ENCODE measurements at regions not wholly inside any gene's neighbourhood (a gene's known extent, or its start where the extent isn't known, plus 50 kb on each side); places are given as distances from the start of the nearest gene placed in this dataset.

DNA sequence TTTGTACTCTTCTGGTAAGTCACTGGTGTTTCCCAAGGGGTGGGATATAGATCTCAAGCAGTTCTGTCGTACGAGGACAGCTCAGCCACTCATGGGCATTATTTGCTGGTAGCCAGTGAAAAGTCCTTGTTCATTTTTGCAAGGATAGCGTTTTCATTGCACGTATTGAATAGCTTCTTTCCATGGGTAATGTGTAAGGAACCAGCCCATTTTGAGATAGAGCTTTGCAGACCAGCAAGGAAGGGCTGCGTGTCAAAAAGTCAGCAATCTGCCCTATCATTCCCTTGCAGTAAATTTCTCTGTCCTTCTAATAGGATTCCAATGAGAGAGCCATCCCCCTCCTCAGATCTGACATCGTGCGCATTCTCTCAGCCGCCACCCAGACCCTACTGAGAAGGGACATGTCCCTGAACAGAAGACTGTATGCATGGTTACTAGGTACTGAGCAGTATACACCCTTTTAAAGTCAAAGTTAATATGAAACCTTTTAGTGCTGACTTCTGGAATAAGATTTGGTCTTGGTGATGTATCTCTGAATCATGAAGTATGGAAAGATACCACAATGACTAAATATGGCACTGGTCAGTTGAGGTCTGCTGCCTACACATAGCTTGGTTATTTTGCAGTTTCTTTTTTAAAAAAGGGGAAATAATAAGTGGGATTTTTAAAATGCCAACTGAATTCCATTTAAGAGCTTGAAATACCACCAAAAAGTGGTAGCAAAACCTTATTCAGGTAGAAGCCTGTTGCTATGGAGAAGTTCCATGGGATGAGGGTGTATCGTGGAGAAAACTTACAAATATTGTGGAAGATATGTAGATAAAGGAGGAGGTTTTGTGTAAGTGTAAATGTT is 55.3 kb downstream of the DOP1B start:
- Histone ChIP-seq H3K27me3 (no peaks in the 10 kb centered on the region), H3K9me3 (no peaks in the 10 kb centered on the region), H3K4me1 (no peaks in the 10 kb centered on the region), H3K27ac (no peak overlapping the region), H3K9ac (ENCODE audit: low read depth in 2 of 2, low read length in 2 of 2) (no peak overlapping the region), H3K4me3 (no peak overlapping the region), H3K36me3 (peaks cover 3% of the 10 kb centered on the region)
- TF ChIP-seq, protein P1, sequence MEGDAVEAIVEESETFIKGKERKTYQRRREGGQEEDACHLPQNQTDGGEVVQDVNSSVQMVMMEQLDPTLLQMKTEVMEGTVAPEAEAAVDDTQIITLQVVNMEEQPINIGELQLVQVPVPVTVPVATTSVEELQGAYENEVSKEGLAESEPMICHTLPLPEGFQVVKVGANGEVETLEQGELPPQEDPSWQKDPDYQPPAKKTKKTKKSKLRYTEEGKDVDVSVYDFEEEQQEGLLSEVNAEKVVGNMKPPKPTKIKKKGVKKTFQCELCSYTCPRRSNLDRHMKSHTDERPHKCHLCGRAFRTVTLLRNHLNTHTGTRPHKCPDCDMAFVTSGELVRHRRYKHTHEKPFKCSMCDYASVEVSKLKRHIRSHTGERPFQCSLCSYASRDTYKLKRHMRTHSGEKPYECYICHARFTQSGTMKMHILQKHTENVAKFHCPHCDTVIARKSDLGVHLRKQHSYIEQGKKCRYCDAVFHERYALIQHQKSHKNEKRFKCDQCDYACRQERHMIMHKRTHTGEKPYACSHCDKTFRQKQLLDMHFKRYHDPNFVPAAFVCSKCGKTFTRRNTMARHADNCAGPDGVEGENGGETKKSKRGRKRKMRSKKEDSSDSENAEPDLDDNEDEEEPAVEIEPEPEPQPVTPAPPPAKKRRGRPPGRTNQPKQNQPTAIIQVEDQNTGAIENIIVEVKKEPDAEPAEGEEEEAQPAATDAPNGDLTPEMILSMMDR (IDR thresholded peaks at IDR 0.05): no peak
- intact Hi-C loops (cut with DNase I): no loop called here
- no peak for DNase-seq

DNA sequence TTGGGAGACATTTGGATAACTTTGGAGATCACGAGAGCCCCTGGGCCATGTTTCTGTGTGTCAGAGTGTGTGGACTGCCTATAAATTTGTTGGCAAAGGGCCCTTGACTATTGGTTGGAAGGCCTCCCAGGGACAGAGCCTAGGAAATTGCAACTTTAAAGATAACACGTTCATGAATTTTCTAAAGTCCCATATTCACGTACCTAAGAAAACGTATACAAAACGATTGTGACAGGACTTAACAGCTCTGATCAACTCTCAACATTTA is 55.8 kb downstream of the DOP1B start:
- no peaks in the 10 kb centered on the region for H3K27me3 ChIP-seq
- no peaks in the 10 kb centered on the region for H3K9me3 ChIP-seq
- no peak overlapping the region for H3K9ac ChIP-seq (ENCODE audit: low read depth in 2 of 2, low read length in 2 of 2)
- no peak overlapping the region for H3K4me3 ChIP-seq
- no peaks in the 10 kb centered on the region for H3K4me1 ChIP-seq
- intact Hi-C loops (cut with DNase I): no loop called here
- TF ChIP-seq, protein P1 (IDR thresholded peaks at IDR 0.05): no peak
- DNase-seq: no peak
- H3K27ac ChIP-seq: no peak overlapping the region
- H3K36me3 ChIP-seq: peaks cover 3% of the 10 kb centered on the region

DNA sequence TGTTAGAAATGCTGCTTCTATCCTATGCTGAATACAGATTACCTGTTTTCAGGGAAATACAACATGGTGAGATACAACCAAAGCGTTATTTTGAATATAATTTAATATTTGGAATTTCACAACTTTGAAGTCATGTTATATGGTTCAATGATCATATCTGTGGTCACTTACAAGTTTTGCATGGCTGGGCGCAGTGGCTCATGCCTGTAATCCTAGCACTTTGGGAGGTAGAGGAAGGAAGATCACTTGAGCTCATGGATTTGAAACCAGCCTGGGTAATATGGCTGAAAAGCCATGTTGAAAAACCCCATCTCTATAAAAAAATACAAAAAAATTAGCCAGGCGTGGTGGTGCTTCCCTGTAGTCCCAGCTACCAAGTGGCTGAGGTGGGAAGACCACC is 57.9 kb downstream of the DOP1B start:
- peaks cover 3% of the 10 kb centered on the region for H3K36me3 ChIP-seq

DNA sequence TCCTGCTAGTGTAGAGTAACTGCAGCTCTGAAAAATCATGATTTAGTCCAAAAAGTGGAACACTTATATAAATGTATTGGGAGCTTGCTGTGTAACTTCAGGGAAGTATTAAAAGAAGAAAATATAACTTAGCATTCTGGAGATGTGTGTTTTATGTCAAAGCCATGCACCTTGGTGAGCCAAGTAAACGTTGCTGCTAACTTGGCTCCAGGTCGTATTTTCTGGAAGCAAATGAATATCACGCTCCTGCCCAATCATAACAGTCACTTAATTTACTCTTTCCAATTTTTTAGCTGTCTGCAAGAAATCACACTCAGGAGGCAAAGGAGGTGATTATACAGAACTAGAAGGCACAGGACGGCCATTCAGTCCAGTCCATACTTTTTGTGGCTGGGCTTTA is 61.1 kb downstream of the DOP1B start:
- Histone ChIP-seq H3K4me1 (no peaks in the 10 kb centered on the region), H3K36me3 (peaks cover 3% of the 10 kb centered on the region), H3K9me3 (no peaks in the 10 kb centered on the region), H3K27me3 (no peaks in the 10 kb centered on the region), H3K9ac (ENCODE audit: low read depth in 2 of 2, low read length in 2 of 2) (no peak overlapping the region), H3K27ac (no peak overlapping the region), H3K4me3 (no peak overlapping the region)
- DNase-seq: no peak
- TF ChIP-seq, protein P1 (IDR thresholded peaks at IDR 0.05): no peak
- intact Hi-C loops (cut with DNase I): no loop called here

More for the DNA sequence above, 57.9 kb downstream of the DOP1B start:
- Histone ChIP-seq H3K4me1 (no peaks in the 10 kb centered on the region), H3K9ac (ENCODE audit: low read depth in 2 of 2, low read length in 2 of 2) (no peak overlapping the region), H3K27me3 (no peaks in the 10 kb centered on the region), H3K4me3 (no peak overlapping the region), H3K27ac (no peak overlapping the region), H3K9me3 (no peaks in the 10 kb centered on the region)
- intact Hi-C loops (cut with DNase I): no loop called here
- DNase-seq: no peak
- TF ChIP-seq, protein P1 (IDR thresholded peaks at IDR 0.05): no peak

DNA sequence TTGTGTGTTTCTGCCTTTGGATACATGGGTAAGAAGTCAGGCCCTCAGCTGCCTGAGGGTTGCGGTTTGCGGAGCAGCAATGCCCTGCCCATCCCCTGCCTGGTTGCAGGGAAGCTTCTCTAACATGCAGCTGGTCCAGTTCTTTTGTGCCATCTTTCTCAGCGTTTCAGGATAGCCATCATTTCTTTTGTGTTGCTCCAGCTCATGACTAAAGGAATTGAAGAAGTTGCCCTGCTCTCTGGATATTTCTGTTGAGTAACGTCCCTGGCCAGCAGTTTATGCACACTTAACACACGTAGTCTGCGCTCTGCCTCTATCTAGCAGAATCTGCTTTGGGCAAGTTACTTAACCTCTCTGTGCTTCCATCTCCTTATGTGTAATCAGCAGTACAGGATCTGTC is 62.1 kb downstream of the DOP1B start:
- no peak for DNase-seq
- no peak overlapping the region for H3K9ac ChIP-seq (ENCODE audit: low read depth in 2 of 2, low read length in 2 of 2)
- intact Hi-C loops (cut with DNase I): no loop called here
- H3K4me3 ChIP-seq: no peak overlapping the region
- no peaks in the 10 kb centered on the region for H3K36me3 ChIP-seq
- H3K27me3 ChIP-seq: no peaks in the 10 kb centered on the region
- H3K9me3 ChIP-seq: no peaks in the 10 kb centered on the region
- no peaks in the 10 kb centered on the region for H3K4me1 ChIP-seq
- TF ChIP-seq, protein P1 (IDR thresholded peaks at IDR 0.05): no peak
- no peak overlapping the region for H3K27ac ChIP-seq

Data from colonic mucosa (tissue), 4 donors.